Stomach (tissue), 8 donors: ENCODE measurements at regions not wholly inside any gene's neighbourhood (a gene's known extent, or its start where the extent isn't known, plus 50 kb on each side); places are given as distances from the start of the nearest gene placed in this dataset.
A peak's percentile ranks its signal among the peaks of the same experiment; 100 is the strongest.
"Not testable (repeated sequence)": the region's sequence is repeated elsewhere in the genome, so short reads cannot be mapped to it uniquely, and the experiment has no call there.

ENCODE experiments used
- DNase-seq, 2 donors: peaks; one replicate each; pipeline versions ENCODE4 v3.0.0 to v3.0.0-alpha.2; 2013 to 2019
- H3K27ac ChIP-seq, 5 donors: fragments of 200-600 bp in 4 of 5; sonication (generic) in 4 of 5; one replicate each; pipeline ENCODE4 v1.5.1; 2013 to 2019; ENCODE audit warnings: mild to moderate bottlenecking in 1 of 5, moderate library complexity in 1 of 5
- H3K27me3 ChIP-seq, 3 donors: fragments of 200-600 bp; sonication (generic); one replicate each; pipeline ENCODE4 v1.5.1; 2017 to 2019; ENCODE audit warnings: mixed run types in 1 of 3
- H3K36me3 ChIP-seq, 4 donors: fragments of 200-600 bp; sonication (generic); 1 replicate in 3 of 4; 2 replicates in 1 of 4; pipeline ENCODE4 v1.5.1; 2016 to 2019
- H3K4me1 ChIP-seq, 4 donors: fragments of 200-600 bp; sonication (generic); one replicate each; pipeline ENCODE4 v1.5.1; 2016 to 2019
- H3K4me3 ChIP-seq, 4 donors: fragments of 200-600 bp; sonication (generic) in 3 of 4; one replicate each; pipeline ENCODE4 v1.5.1; 2016 to 2019; ENCODE audit warnings: mild to moderate bottlenecking in 1 of 4
- H3K9me3 ChIP-seq, 4 donors: fragments of 200-600 bp; sonication (generic); one replicate each; pipeline ENCODE4 v1.5.1; 2016 to 2019
- POLR2AphosphoS5 ChIP-seq, 3 donors: sonication (generic); formaldehyde crosslinking; IDR thresholded peaks; one replicate each; pipeline ENCODE4 v1.6.1; 2016; ENCODE audit warnings: antibody characterized with exemption in 3 of 3
- WGBS, 5 donors: extraction: QIAGEN DNeasy Blood & Tissue Kit in 3 of 5; methylation state at CpG; one replicate each; pipeline versions ENCODE4 v1.1.5 to v1.1.7; 2013 to 2018; 5-methylcytosine and 5-hydroxymethylcytosine counted together
- intact Hi-C: fragments of 100-400 bp; cut with DNase I; formaldehyde crosslinking; loops from one replicate; pipeline ENCODE4 v1.15.1; 2023; ENCODE audit warnings: low total_unique reads
- TF ChIP-seq, protein P1 (sequence below), 7 experiments: fragments of 450-650 bp in 4 of 7; fragments of 200-600 bp in 3 of 7; sonication (generic) in 3 of 7; IDR thresholded peaks; one replicate each; pipeline ENCODE4 v1.5.1; 2016 to 2019; ENCODE audit warnings: antibody characterized with exemption in 7 of 7, control low read depth in 2 of 7, mild to moderate bottlenecking in 1 of 7
- donor health status: healthy with polysubstance abuse.
- donor health status: Bipolar disorder and iron deficiency.
- donor health status: healthy.

DNA sequence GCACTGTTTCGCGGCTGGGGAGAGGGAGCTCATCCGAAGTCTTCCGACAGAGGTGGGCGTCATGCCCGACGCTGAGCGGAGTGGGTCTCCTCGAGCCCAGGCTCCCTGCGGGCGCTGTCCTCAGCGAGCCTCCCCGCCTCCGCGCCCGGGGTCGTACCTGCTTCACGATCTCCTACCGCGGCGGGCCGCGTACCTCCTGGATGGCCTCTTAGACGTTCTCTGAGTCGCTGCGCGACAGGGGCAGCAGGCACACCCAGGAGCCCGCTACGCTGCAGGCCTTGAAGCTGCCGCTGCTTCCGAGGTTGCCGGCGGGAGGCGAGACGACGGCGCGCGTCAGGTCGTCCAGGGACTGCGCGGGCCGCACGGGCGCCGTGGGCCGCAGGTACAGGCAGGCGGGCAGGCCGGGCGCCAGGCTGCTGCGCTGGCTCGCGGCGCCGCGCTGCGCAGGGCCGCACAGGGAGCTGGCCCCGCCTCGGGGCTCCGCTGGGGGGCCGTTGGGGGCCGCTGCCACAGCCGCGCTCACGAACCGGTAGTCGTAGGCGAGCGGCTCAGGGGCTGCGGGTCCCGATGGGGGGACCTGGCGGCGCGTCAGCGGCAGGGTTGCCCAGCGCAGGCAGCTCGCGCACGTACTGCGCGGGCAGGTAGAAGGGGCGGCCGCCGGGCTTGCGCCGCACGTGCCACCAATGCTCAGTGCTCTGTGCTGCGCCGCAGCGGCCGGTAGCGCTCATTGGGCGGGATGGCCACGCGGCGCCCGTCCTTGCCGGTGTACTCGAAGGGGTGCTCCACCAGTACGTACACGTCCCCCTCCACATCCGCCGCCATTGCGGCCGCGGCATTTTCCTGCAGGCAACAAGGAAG is 116.4 kb upstream of the SMURF2 start:
- WGBS, 5 donors: 8 to 35% (median 13%) methylated on average over 28 to 107 of the region's 107 CpGs
- intact Hi-C loops: no loop called here
- H3K4me1 ChIP-seq: peaks cover 54 to 72% (median 66%) of the 10 kb centered on the region in 4 donors

DNA sequence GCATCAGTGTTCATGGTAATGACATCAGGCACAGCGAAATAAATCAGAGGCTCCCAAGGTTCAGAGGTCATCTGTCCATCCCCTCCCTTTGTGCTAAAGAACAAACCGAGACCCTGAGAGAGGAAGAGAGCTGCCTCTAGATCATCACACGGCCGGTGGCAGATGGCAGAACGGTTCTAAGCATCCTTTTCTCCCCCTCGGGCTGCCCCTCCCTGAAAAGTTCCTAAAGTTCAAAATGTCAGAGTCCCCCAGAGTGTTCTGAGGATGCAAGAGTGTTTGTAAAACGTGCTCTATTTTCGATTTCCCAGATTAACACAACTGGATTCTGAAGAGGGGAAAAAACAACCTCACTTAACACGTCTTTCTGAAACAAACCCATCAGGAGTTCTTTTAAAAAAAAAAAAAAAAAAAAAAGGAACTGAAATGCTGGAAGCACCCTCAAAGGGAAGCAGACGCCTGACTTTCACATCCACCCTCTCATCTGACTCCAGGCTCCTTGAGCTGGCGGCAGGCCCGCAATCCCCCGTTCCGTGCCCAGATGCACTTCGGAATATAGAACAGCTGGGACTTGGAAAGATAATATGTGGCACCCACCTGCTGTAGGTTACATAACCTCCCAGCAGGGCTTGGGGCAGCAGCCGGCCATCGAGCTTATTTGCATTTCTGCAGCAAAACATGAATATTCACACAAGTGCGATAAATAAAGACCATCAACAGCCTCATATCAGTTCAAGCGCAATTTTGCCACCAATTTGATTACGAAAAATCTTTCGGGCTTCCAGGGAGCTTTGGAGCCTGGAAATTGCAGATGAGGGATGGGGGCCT is 115.5 kb upstream of the SMURF2 start:
- Histone ChIP-seq H3K4me3 (peak overlapping the region; percentile 35 to 61 (median 38)), H3K4me1 (peaks cover 54 to 79% (median 73%) of the 10 kb centered on the region in 4 donors), H3K9me3 (no peaks in the 10 kb centered on the region), H3K27ac (peak overlapping the region in 4 of 5 donors; percentile 16 to 65 (median 52)), H3K36me3 (peaks cover 0 to 6% (median 0%) of the 10 kb centered on the region in 4 donors), H3K27me3 (peaks cover 11 to 49% (median 45%) of the 10 kb centered on the region in 3 donors)
- 11 to 17% (median 16%) methylated on average over 21 of the region's 21 CpGs for WGBS, 5 donors
- TF ChIP-seq, protein P1, sequence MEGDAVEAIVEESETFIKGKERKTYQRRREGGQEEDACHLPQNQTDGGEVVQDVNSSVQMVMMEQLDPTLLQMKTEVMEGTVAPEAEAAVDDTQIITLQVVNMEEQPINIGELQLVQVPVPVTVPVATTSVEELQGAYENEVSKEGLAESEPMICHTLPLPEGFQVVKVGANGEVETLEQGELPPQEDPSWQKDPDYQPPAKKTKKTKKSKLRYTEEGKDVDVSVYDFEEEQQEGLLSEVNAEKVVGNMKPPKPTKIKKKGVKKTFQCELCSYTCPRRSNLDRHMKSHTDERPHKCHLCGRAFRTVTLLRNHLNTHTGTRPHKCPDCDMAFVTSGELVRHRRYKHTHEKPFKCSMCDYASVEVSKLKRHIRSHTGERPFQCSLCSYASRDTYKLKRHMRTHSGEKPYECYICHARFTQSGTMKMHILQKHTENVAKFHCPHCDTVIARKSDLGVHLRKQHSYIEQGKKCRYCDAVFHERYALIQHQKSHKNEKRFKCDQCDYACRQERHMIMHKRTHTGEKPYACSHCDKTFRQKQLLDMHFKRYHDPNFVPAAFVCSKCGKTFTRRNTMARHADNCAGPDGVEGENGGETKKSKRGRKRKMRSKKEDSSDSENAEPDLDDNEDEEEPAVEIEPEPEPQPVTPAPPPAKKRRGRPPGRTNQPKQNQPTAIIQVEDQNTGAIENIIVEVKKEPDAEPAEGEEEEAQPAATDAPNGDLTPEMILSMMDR (IDR thresholded peaks at IDR 0.05): no peak
- peak in 1 of 2 donors; percentile 67 for DNase-seq
- intact Hi-C loops: no loop called here

More for the DNA sequence above, 116.4 kb upstream of the SMURF2 start:
- Histone ChIP-seq H3K36me3 (peaks cover 0 to 14% (median 5%) of the 10 kb centered on the region in 4 donors), H3K27me3 (peaks cover 11 to 58% (median 45%) of the 10 kb centered on the region in 3 donors), H3K27ac (peak overlapping the region in 4 of 5 donors; percentile 1 to 65 (median 26)), H3K9me3 (no peaks in the 10 kb centered on the region), H3K4me3 (peak overlapping the region; percentile 35 to 61 (median 38))
- peak; percentile 45 to 77 for DNase-seq
- TF ChIP-seq POLR2AphosphoS5 (IDR thresholded peaks at IDR 0.05): peak in 1 of 3 donors; percentile 17
- TF ChIP-seq, protein P1 (IDR thresholded peaks at IDR 0.05): no peak

DNA sequence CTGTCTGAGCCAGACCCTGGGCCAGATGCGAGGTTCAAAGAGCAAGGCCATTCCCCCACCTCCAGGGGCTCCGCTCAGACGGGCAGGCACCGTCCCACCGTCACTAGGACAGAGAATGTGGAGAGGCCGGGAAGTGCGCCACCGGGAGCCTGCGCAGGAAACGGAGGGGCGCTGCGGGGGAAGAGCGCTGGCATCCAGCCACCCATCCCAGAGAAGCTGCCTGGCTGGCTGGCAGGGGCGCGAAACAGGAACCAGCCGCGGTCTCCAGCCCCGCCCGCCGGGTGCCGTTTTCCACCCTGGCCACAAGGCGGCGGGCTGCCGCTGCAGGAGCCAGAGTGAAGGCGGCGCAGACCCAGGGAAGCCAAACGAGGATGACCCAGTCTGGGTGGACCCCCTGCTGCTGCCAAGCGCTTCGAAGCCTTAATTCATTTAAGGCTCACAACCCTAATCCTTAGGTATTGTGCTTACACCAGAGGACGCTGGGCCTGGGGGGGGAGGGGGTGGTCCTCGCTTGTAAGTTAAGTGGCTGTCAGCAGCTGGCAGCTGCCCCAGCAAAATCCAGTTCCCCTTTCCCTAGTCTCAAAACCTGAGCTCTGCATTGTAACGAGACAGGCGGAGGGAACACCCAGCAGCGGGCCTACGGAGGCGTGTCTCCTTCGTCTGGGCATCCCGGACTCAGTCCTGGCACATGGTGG is 114.8 kb upstream of the SMURF2 start:
- H3K9me3 ChIP-seq, H3K36me3 ChIP-seq, intact Hi-C loops: not testable (repeated sequence)
- TF ChIP-seq, protein P1 (IDR thresholded peaks at IDR 0.05): peak in 5 of 7 experiments; percentile 80 to 98 (median 96)
- TF ChIP-seq POLR2AphosphoS5 (IDR thresholded peaks at IDR 0.05): peak in 2 of 3 donors; percentile 31 to 53
- H3K4me1 ChIP-seq: peaks cover 53 to 76% (median 72%) of the 10 kb centered on the region in 4 donors
- peak; percentile 83 to 94 for DNase-seq
- WGBS, 5 donors: 1 to 4% (median 2%) methylated on average over 28 to 38 of the region's 38 CpGs
- H3K4me3 ChIP-seq: peak overlapping the region; percentile 31 to 40 (median 36)
- peaks cover 11 to 45% (median 41%) of the 10 kb centered on the region in 3 donors for H3K27me3 ChIP-seq
- H3K27ac ChIP-seq: peak overlapping the region in 4 of 5 donors; percentile 16 to 65 (median 52)
